ENCODE measurements at regions not wholly inside any gene's neighbourhood (a gene's known extent, or its start where the extent isn't known, plus 50 kb on each side); places are given as distances from the start of the nearest gene placed in this dataset.
A peak's percentile ranks its signal among the peaks of the same experiment; 100 is the strongest.

- CTCF ChIA-PET, result interaction anchor here (0.5 to 2.7 kb wide), 8 partner anchors 9 to 700 kb away, joined by 3 to 12 read pairs (median 3); no protein-coding TSS in a partner anchor
- H3K4me1 Mint-ChIP-seq, result no peaks in the 10 kb centered on the region
Measured at GRCh38 chr17:73956595-73957465, 246.6 kb upstream of the RPL38 start.

DNA sequence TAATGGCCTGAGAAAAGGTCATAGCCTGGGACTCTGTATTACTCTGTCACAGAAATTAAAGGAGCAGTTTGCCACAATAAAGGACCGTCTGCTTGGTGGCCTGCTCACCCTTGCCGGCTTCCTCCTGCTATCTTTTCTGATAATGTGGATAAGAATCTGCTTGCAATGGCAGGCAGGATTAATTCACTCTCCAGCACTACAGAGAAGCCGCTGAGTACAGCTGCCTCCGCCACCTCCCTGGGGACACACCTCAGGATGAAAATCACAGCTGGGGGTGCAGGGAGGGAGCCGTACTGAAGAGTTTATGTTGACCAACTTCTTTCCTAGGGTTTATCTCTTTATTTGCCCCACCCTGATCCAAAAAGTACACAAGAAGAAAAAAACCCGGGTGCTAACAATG, 245.9 kb upstream of the RPL38 start:
- H3K4me1 Mint-ChIP-seq, result no peaks in the 10 kb centered on the region
- no peak for ATAC-seq
- POLR2A ChIA-PET, result no interaction called here
- no peaks in the 10 kb centered on the region for H3K27me3 Mint-ChIP-seq
- peaks cover 5% of the 10 kb centered on the region for H3K9me3 Mint-ChIP-seq (ENCODE audit: low read depth)
- H3K4me3 Mint-ChIP-seq, result no peak overlapping the region
- H3K36me3 Mint-ChIP-seq (ENCODE audit: low read depth), result no peaks in the 10 kb centered on the region
- CTCF ChIA-PET, result interaction anchor here (0.6 to 2.7 kb wide), 5 partner anchors 11 to 527 kb away, joined by 3 to 12 read pairs (median 3); no protein-coding TSS in a partner anchor
- no peak overlapping the region for H3K27ac Mint-ChIP-seq
- no peak for DNase-seq
- intact Hi-C loops (cut with DNase I, micrococcal nuclease), result loop anchor here in 1 of 2 experiments (2.0 to 10.0 kb wide), 2 partner anchors 235 to 313 kb away; partner anchors contain the start of gene SDK2

More at GRCh38 chr17:73956595-73957465, 246.6 kb upstream of the RPL38 start:
- H3K27me3 Mint-ChIP-seq, result peaks cover 4% of the 10 kb centered on the region
- no peak overlapping the region for H3K27ac Mint-ChIP-seq
- H3K36me3 Mint-ChIP-seq (ENCODE audit: low read depth), result no peaks in the 10 kb centered on the region
- ATAC-seq (peak; percentile 72), DNase-seq (peak; percentile 78)
- no peak overlapping the region for H3K4me3 Mint-ChIP-seq
- POLR2A ChIA-PET, result no interaction called here
- H3K9me3 Mint-ChIP-seq (ENCODE audit: low read depth), result peaks cover 5% of the 10 kb centered on the region
- intact Hi-C loops (cut with DNase I, micrococcal nuclease), result loop anchor here (1.0 to 10.0 kb wide), 4 partner anchors 219 to 528 kb away; partner anchors contain the start of gene SDK2 (in 1 of the 2)

- Mint-ChIP-seq H3K4me3 (no peak overlapping the region), H3K36me3 (ENCODE audit: low read depth) (no peaks in the 10 kb centered on the region), H3K4me1 (no peaks in the 10 kb centered on the region), H3K9me3 (ENCODE audit: low read depth) (peaks cover 5% of the 10 kb centered on the region), H3K27ac (no peak overlapping the region), H3K27me3 (no peaks in the 10 kb centered on the region)
- no peak for DNase-seq
- CTCF ChIA-PET, result interaction anchor here (0.6 to 2.7 kb wide), 3 partner anchors 14 to 528 kb away, joined by 3 to 12 read pairs (median 3); no protein-coding TSS in a partner anchor
- ATAC-seq, result no peak
- POLR2A ChIA-PET, result no interaction called here
- intact Hi-C loops (cut with DNase I, micrococcal nuclease), result loop anchor here in 1 of 2 experiments (10.0 kb wide), 1 partner anchor 314 kb away; the partner anchor contains the start of gene SDK2
Measured at GRCh38 chr17:73958453-73958852, 245.0 kb upstream of the RPL38 start.

- Mint-ChIP-seq H3K36me3 (ENCODE audit: low read depth) (no peaks in the 10 kb centered on the region), H3K27ac (no peak overlapping the region), H3K4me1 (no peaks in the 10 kb centered on the region), H3K27me3 (no peaks in the 10 kb centered on the region), H3K4me3 (no peak overlapping the region), H3K9me3 (ENCODE audit: low read depth) (peaks cover 8% of the 10 kb centered on the region)
- DNase-seq (no peak), ATAC-seq (no peak)
- intact Hi-C loops (cut with DNase I, micrococcal nuclease), result no loop called here
- ChIA-PET POLR2A (no interaction called here), CTCF (interaction anchor here (0.8 kb wide), 1 partner anchor 83 kb away, joined by 3 read pairs; no protein-coding TSS in a partner anchor)
Measured at GRCh38 chr17:73960469-73960868, 243.0 kb upstream of the RPL38 start.

- peaks cover 11% of the 10 kb centered on the region for H3K9me3 Mint-ChIP-seq (ENCODE audit: low read depth)
- no peak overlapping the region for H3K27ac Mint-ChIP-seq
- CTCF ChIA-PET, result interaction anchor here (1.1 kb wide), 1 partner anchor 401 kb away, joined by 3 read pairs; no protein-coding TSS in a partner anchor
- intact Hi-C loops (cut with DNase I, micrococcal nuclease), result no loop called here
- ATAC-seq, result no peak
- no peaks in the 10 kb centered on the region for H3K4me1 Mint-ChIP-seq
- POLR2A ChIA-PET, result no interaction called here
- H3K36me3 Mint-ChIP-seq (ENCODE audit: low read depth), result no peaks in the 10 kb centered on the region
- DNase-seq, result no peak
- H3K27me3 Mint-ChIP-seq, result no peaks in the 10 kb centered on the region
- no peak overlapping the region for H3K4me3 Mint-ChIP-seq
Measured at GRCh38 chr17:73962308-73962707, 241.2 kb upstream of the RPL38 start.

DNA sequence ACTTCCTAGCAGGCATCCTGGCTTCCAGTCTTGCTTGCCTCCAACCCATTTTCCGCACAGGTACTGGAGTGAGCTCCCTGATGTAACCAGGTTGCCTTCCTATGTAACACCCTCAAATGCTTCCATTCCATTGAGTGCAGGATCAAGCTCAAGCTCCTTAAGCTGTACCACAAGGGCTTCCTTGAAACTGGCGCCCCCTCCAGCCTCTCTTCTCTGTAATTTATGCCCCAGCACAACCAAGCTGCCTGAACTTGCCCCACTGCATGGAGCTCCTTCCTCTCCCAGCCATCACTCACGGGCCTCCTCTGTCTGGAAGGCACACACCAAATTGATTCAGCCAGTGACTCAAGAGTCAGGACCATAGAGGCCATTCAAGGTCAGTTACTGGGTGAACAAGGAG, 234.8 kb upstream of the RPL38 start:
- DNase-seq (no peak), ATAC-seq (no peak)
- intact Hi-C loops (cut with DNase I, micrococcal nuclease), result no loop called here
- H3K4me3 Mint-ChIP-seq, result no peak overlapping the region
- ChIA-PET POLR2A (no interaction called here), CTCF (interaction anchor here (0.7 to 1.2 kb wide), 3 partner anchors 11 to 202 kb away, joined by 3 to 4 read pairs (median 3); no protein-coding TSS in a partner anchor)
- H3K36me3 Mint-ChIP-seq (ENCODE audit: low read depth), result no peaks in the 10 kb centered on the region
- H3K27ac Mint-ChIP-seq, result no peak overlapping the region
- no peaks in the 10 kb centered on the region for H3K4me1 Mint-ChIP-seq
- H3K9me3 Mint-ChIP-seq (ENCODE audit: low read depth), result peaks cover 6% of the 10 kb centered on the region
- peaks cover 11% of the 10 kb centered on the region for H3K27me3 Mint-ChIP-seq

DNA sequence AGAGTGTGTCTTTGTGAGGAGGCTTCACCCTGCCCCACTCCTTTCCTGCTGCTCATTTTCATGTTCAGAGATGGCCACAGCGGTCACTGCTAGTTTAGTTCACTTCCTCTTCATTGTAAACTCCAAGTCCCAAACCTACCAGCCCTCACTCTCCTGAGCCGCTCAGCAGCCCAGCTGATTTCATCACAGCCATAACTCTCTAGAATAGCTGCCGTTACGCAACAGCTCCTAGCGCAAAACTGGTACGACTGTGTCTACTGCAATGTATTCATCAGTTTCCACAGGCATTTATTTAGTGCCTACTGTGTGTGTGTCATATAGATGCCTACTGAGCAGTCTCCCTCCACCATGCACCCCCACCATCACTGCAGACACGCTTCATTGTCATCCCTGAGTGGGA, 233.5 kb upstream of the RPL38 start:
- intact Hi-C loops (cut with DNase I, micrococcal nuclease), result no loop called here
- Mint-ChIP-seq H3K36me3 (ENCODE audit: low read depth) (no peaks in the 10 kb centered on the region), H3K4me1 (no peaks in the 10 kb centered on the region), H3K4me3 (no peak overlapping the region), H3K27me3 (peaks cover 11% of the 10 kb centered on the region), H3K27ac (no peak overlapping the region), H3K9me3 (ENCODE audit: low read depth) (peaks cover 6% of the 10 kb centered on the region)
- ATAC-seq (no peak), DNase-seq (no peak)
- ChIA-PET POLR2A (no interaction called here), CTCF (interaction anchor here (1.1 to 1.2 kb wide), 2 partner anchors 14 to 29 kb away, joined by 3 to 4 read pairs; no protein-coding TSS in a partner anchor)

DNA sequence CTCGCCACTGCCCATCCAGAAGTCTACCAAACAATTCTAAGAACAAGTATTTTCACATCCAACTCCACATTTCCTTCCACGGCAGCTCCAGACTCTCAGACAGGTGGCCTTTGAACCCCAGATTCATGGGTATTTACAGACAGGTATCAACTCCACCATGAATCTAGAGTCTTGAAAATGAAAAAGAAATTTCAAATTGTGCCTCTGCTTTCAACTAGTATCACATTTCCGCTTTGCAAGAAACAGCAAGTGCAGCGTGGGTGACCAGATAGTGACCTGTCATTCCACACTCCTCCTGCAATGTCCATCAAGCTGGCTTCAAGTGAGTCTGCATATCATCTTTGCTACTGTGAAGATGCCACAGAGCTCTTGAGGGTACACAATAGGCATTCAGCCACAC, 232.4 kb upstream of the RPL38 start:
- intact Hi-C loops (cut with DNase I, micrococcal nuclease), result no loop called here
- peaks cover 11% of the 10 kb centered on the region for H3K27me3 Mint-ChIP-seq
- H3K9me3 Mint-ChIP-seq (ENCODE audit: low read depth), result no peaks in the 10 kb centered on the region
- no peaks in the 10 kb centered on the region for H3K36me3 Mint-ChIP-seq (ENCODE audit: low read depth)
- CTCF ChIA-PET, result interaction anchor here (0.6 to 1.5 kb wide), 2 partner anchors 27 to 78 kb away, joined by 5 read pairs; no protein-coding TSS in a partner anchor
- no peaks in the 10 kb centered on the region for H3K4me1 Mint-ChIP-seq
- no peak overlapping the region for H3K27ac Mint-ChIP-seq
- POLR2A ChIA-PET, result no interaction called here
- no peak for DNase-seq
- H3K4me3 Mint-ChIP-seq, result no peak overlapping the region
- ATAC-seq, result no peak

DNA sequence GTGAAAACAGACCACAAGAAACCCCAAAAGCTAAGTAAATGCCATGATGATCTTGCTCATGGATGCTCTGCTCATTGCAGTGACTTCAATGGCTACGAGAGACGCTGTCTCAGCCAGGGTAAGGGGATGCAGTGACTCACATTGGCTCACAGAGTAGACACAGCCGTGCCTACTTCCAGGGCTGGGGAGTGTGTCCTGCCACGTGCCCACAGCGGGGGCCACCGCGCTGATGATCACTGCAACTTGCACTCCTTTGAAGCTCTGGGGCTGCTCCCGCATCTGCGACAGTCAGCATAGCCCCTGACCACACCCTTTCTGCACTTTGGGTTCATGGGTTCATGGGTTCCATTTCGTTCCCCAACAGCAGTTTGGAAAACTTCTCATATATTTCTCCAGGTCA, 231.4 kb upstream of the RPL38 start:
- ChIA-PET CTCF (interaction anchor here (1.5 kb wide), 1 partner anchor 26 kb away, joined by 5 read pairs; no protein-coding TSS in a partner anchor), POLR2A (no interaction called here)
- H3K27ac Mint-ChIP-seq, result no peak overlapping the region
- no peaks in the 10 kb centered on the region for H3K4me1 Mint-ChIP-seq
- DNase-seq, result no peak
- no peak overlapping the region for H3K4me3 Mint-ChIP-seq
- intact Hi-C loops (cut with DNase I, micrococcal nuclease), result no loop called here
- H3K9me3 Mint-ChIP-seq (ENCODE audit: low read depth), result no peaks in the 10 kb centered on the region
- ATAC-seq, result no peak
- peaks cover 11% of the 10 kb centered on the region for H3K27me3 Mint-ChIP-seq
- no peaks in the 10 kb centered on the region for H3K36me3 Mint-ChIP-seq (ENCODE audit: low read depth)

GRCh38 chr17:73972901-73973300, 230.6 kb upstream of the RPL38 start:
- no peak for DNase-seq
- Mint-ChIP-seq H3K4me3 (no peak overlapping the region), H3K27me3 (peaks cover 11% of the 10 kb centered on the region), H3K36me3 (ENCODE audit: low read depth) (no peaks in the 10 kb centered on the region), H3K27ac (no peak overlapping the region), H3K4me1 (no peaks in the 10 kb centered on the region), H3K9me3 (ENCODE audit: low read depth) (no peaks in the 10 kb centered on the region)
- no peak for ATAC-seq
- ChIA-PET POLR2A (no interaction called here), CTCF (no interaction called here)
- intact Hi-C loops (cut with DNase I, micrococcal nuclease), result no loop called here

- H3K4me3 Mint-ChIP-seq, result no peak overlapping the region
- H3K9me3 Mint-ChIP-seq (ENCODE audit: low read depth), result no peaks in the 10 kb centered on the region
- intact Hi-C loops (cut with DNase I, micrococcal nuclease), result no loop called here
- no peaks in the 10 kb centered on the region for H3K36me3 Mint-ChIP-seq (ENCODE audit: low read depth)
- ATAC-seq, result no peak
- ChIA-PET CTCF (interaction anchor here (1.0 kb wide), 1 partner anchor 24 kb away, joined by 3 read pairs; no protein-coding TSS in a partner anchor), POLR2A (no interaction called here)
- no peak overlapping the region for H3K27ac Mint-ChIP-seq
- H3K27me3 Mint-ChIP-seq, result peaks cover 11% of the 10 kb centered on the region
- DNase-seq, result no peak
- H3K4me1 Mint-ChIP-seq, result no peaks in the 10 kb centered on the region
Measured at GRCh38 chr17:73973586-73974409, 229.7 kb upstream of the RPL38 start.

All from activated CD4-positive, alpha-beta T cell treated with anti-CD3 and anti-CD28 coated beads for 36 hours (primary cell).